Subcutaneous abdominal adipose tissue (tissue), 5 donors: ENCODE measurements at regions not wholly inside any gene's neighbourhood (a gene's known extent, or its start where the extent isn't known, plus 50 kb on each side); places are given as distances from the start of the nearest gene placed in this dataset.

Experiments
- H3K27ac ChIP-seq: one replicate; pipeline ENCODE4 v1.7.0; 2013; ENCODE audit warnings: low read depth, mild to moderate bottlenecking, inconsistent platforms, low read length, moderate library complexity
- H3K27me3 ChIP-seq, 5 donors: one replicate each; pipeline ENCODE4 v1.7.0; 2013; ENCODE audit warnings: low read length in 5 of 5, inconsistent platforms in 1 of 5; ENCODE audit not compliant: control insufficient read depth in 5 of 5, insufficient read depth in 4 of 5
- H3K36me3 ChIP-seq, 5 donors: one replicate each; pipeline ENCODE4 v1.7.0; 2013; ENCODE audit warnings: low read length in 5 of 5; ENCODE audit not compliant: control insufficient read depth in 5 of 5, insufficient read depth in 5 of 5
- H3K4me1 ChIP-seq, 5 donors: one replicate each; pipeline ENCODE4 v1.7.0; 2013; ENCODE audit warnings: low read length in 5 of 5, mild to moderate bottlenecking in 3 of 5, moderate library complexity in 1 of 5; ENCODE audit not compliant: control insufficient read depth in 5 of 5, insufficient read depth in 5 of 5
- H3K4me3 ChIP-seq, 5 donors: one replicate each; pipeline ENCODE4 v1.7.0; 2013; ENCODE audit warnings: low read length in 5 of 5, low read depth in 1 of 5
- H3K9ac ChIP-seq, 5 donors: one replicate each; pipeline ENCODE4 v1.7.0; 2013; ENCODE audit warnings: low read length in 5 of 5, mild to moderate bottlenecking in 4 of 5, moderate library complexity in 3 of 5
- H3K9me3 ChIP-seq, 5 donors: one replicate each; pipeline ENCODE4 v1.7.0; 2013; ENCODE audit warnings: low read length in 5 of 5; ENCODE audit not compliant: control insufficient read depth in 5 of 5
- donor health status: healthy.
- donor health status: healthy.
- donor health status: healthy.
- donor health status: healthy.
- donor health status: healthy.

- Histone ChIP-seq H3K9ac (no peak overlapping the region), H3K36me3 (no peaks in the 10 kb centered on the region), H3K9me3 (no peaks in the 10 kb centered on the region), H3K27me3 (no peaks in the 10 kb centered on the region), H3K4me1 (peaks cover 0 to 29% (median 7%) of the 10 kb centered on the region in 5 donors), H3K4me3 (no peak overlapping the region), H3K27ac (no peak overlapping the region)
Observed at GRCh38 chr2:8522687-8523086, 159.2 kb upstream of the ID2 start.

- Histone ChIP-seq H3K9ac (no peak overlapping the region), H3K4me1 (peaks cover 0 to 29% (median 7%) of the 10 kb centered on the region in 5 donors)
Observed at GRCh38 chr2:8524388-8524787, 157.5 kb upstream of the ID2 start.

GRCh38 chr2:8524823-8525222, 157.0 kb upstream of the ID2 start:
- H3K9me3 ChIP-seq = no peaks in the 10 kb centered on the region
- no peaks in the 10 kb centered on the region for H3K36me3 ChIP-seq

More at GRCh38 chr2:8524388-8524787, 157.5 kb upstream of the ID2 start:
- Histone ChIP-seq H3K4me3 (no peak overlapping the region), H3K36me3 (no peaks in the 10 kb centered on the region), H3K9me3 (no peaks in the 10 kb centered on the region), H3K27me3 (no peaks in the 10 kb centered on the region), H3K27ac (no peak overlapping the region)

GRCh38 chr2:8525236-8525581, 156.6 kb upstream of the ID2 start:
- H3K9ac ChIP-seq = no peak overlapping the region
- peaks cover 0 to 29% (median 7%) of the 10 kb centered on the region in 5 donors for H3K4me1 ChIP-seq
- no peaks in the 10 kb centered on the region for H3K9me3 ChIP-seq
- H3K36me3 ChIP-seq = no peaks in the 10 kb centered on the region
- no peaks in the 10 kb centered on the region for H3K27me3 ChIP-seq
- H3K27ac ChIP-seq = no peak overlapping the region
- no peak overlapping the region for H3K4me3 ChIP-seq

More at GRCh38 chr2:8524823-8525222, 157.0 kb upstream of the ID2 start:
- Histone ChIP-seq H3K4me1 (peaks cover 0 to 29% (median 7%) of the 10 kb centered on the region in 5 donors), H3K9ac (no peak overlapping the region), H3K27ac (no peak overlapping the region), H3K27me3 (no peaks in the 10 kb centered on the region), H3K4me3 (no peak overlapping the region)

- Histone ChIP-seq H3K27me3 (no peaks in the 10 kb centered on the region), H3K4me1 (peaks cover 0 to 27% (median 7%) of the 10 kb centered on the region in 5 donors), H3K27ac (no peak overlapping the region), H3K4me3 (no peak overlapping the region), H3K9ac (peak overlapping the region in 1 of 5 donors; percentile 10), H3K36me3 (no peaks in the 10 kb centered on the region), H3K9me3 (peaks cover 0 to 2% (median 1%) of the 10 kb centered on the region in 5 donors)
Observed at GRCh38 chr2:8525582-8526402, 156.1 kb upstream of the ID2 start.

- H3K9ac ChIP-seq = no peak overlapping the region
- peaks cover 0 to 27% (median 7%) of the 10 kb centered on the region in 5 donors for H3K4me1 ChIP-seq
- no peaks in the 10 kb centered on the region for H3K27me3 ChIP-seq
- H3K9me3 ChIP-seq = peaks cover 0 to 7% (median 7%) of the 10 kb centered on the region in 5 donors
- no peak overlapping the region for H3K4me3 ChIP-seq
- H3K36me3 ChIP-seq = no peaks in the 10 kb centered on the region
- no peak overlapping the region for H3K27ac ChIP-seq
Observed at GRCh38 chr2:8526403-8526696, 155.5 kb upstream of the ID2 start.

- Histone ChIP-seq H3K4me3 (no peak overlapping the region), H3K27me3 (no peaks in the 10 kb centered on the region), H3K4me1 (peaks cover 0 to 27% (median 7%) of the 10 kb centered on the region in 5 donors), H3K36me3 (no peaks in the 10 kb centered on the region), H3K27ac (no peak overlapping the region), H3K9ac (no peak overlapping the region), H3K9me3 (peaks cover 0 to 14% (median 13%) of the 10 kb centered on the region in 5 donors)
Observed at GRCh38 chr2:8527031-8527430, 154.8 kb upstream of the ID2 start.

GRCh38 chr2:8527676-8528075, 154.2 kb upstream of the ID2 start:
- Histone ChIP-seq H3K4me1 (peaks cover 0 to 22% (median 7%) of the 10 kb centered on the region in 5 donors), H3K27ac (no peak overlapping the region), H3K9me3 (peaks cover 0 to 18% (median 15%) of the 10 kb centered on the region in 5 donors), H3K27me3 (no peaks in the 10 kb centered on the region), H3K4me3 (no peak overlapping the region), H3K36me3 (no peaks in the 10 kb centered on the region), H3K9ac (no peak overlapping the region)

GRCh38 chr2:8528863-8529262, 153.0 kb upstream of the ID2 start:
- Histone ChIP-seq H3K9me3 (peaks cover 0 to 18% (median 15%) of the 10 kb centered on the region in 5 donors), H3K4me1 (peaks cover 0 to 17% (median 7%) of the 10 kb centered on the region in 5 donors), H3K4me3 (no peak overlapping the region), H3K9ac (no peak overlapping the region), H3K36me3 (no peaks in the 10 kb centered on the region), H3K27ac (no peak overlapping the region), H3K27me3 (no peaks in the 10 kb centered on the region)

GRCh38 chr2:8529706-8530277, 152.1 kb upstream of the ID2 start:
- Histone ChIP-seq H3K27ac (no peak overlapping the region), H3K9me3 (peaks cover 0 to 18% (median 15%) of the 10 kb centered on the region in 5 donors), H3K27me3 (no peaks in the 10 kb centered on the region), H3K36me3 (no peaks in the 10 kb centered on the region), H3K4me1 (peaks cover 4 to 26% (median 16%) of the 10 kb centered on the region in 5 donors), H3K4me3 (no peak overlapping the region), H3K9ac (no peak overlapping the region)
